CD4-positive, alpha-beta T cell (primary cell): ENCODE measurements at regions not wholly inside any gene's neighbourhood (a gene's known extent, or its start where the extent isn't known, plus 50 kb on each side); places are given as distances from the start of the nearest gene placed in this dataset.

Source experiments
- ATAC-seq: fragments of 200-7000 bp; cut with Tn5 transposase; one replicate; pipeline ENCODE4 v1.10.0; 2022; ENCODE audit warnings: mild to moderate bottlenecking; ENCODE audit not compliant: poor library complexity
- CTCF ChIA-PET: fragments of 350-600 bp; sonication (Branson Sonifier 250); formaldehyde crosslinking; loops from one replicate; lab custom pipeline; 2021; ENCODE audit warnings: antibody characterized with exemption, inconsistent platforms; lab: Charles Lee
- POLR2A ChIA-PET: fragments of 350-600 bp; sonication (Branson Sonifier 250); formaldehyde crosslinking; loops from one replicate; lab custom pipeline; 2021; ENCODE audit warnings: antibody characterized with exemption, inconsistent platforms; lab: Charles Lee
- DNase-seq, 14 experiments: peaks; one replicate each; pipeline ENCODE4 v3.0.0-alpha.2; 2013 to 2020; ENCODE audit warnings: mixed read lengths in 2 of 14
- H3K27ac ChIP-seq, 2 donors: one replicate each; pipeline versions ENCODE4 v1.5.1 to v1.7.0; 2013; ENCODE audit warnings: low read length in 2 of 2, low read depth in 1 of 2, mild to moderate bottlenecking in 1 of 2
- H3K27me3 ChIP-seq, 2 experiments: 1 replicate in 1 of 2; 2 replicates in 1 of 2; pipeline versions ENCODE4 v1.6.1 to v1.7.0; 2013; ENCODE audit warnings: low read length in 2 of 2, control low read depth in 1 of 2, mild to moderate bottlenecking in 1 of 2, moderate library complexity in 1 of 2; ENCODE audit not compliant: insufficient read depth in 2 of 2, control insufficient read depth in 1 of 2
- H3K36me3 ChIP-seq: one replicate; pipeline ENCODE4 v1.6.1; 2013; ENCODE audit warnings: low read length, control low read depth; ENCODE audit not compliant: insufficient read depth
- H3K4me1 ChIP-seq: one replicate; pipeline ENCODE4 v1.6.1; 2013; ENCODE audit warnings: low read length, control low read depth; ENCODE audit not compliant: insufficient read depth
- H3K4me3 ChIP-seq: one replicate; pipeline ENCODE4 v1.5.1; 2013; ENCODE audit warnings: mild to moderate bottlenecking, low read length, moderate library complexity
- H3K9me3 ChIP-seq, 2 experiments: 1 replicate in 1 of 2; 2 replicates in 1 of 2; pipeline versions ENCODE4 v1.6.1 to v1.7.0; 2013; ENCODE audit warnings: low read length in 2 of 2, mild to moderate bottlenecking in 2 of 2, control low read depth in 1 of 2, moderate library complexity in 1 of 2; ENCODE audit not compliant: control insufficient read depth in 1 of 2, insufficient read depth in 1 of 2
- H3K27ac Mint-ChIP-seq: one replicate; pipeline ENCODE4 v1.8.0; 2020; ENCODE audit warnings: mixed read lengths
- H3K27me3 Mint-ChIP-seq: one replicate; pipeline ENCODE4 v1.8.0; 2021; ENCODE audit warnings: mixed read lengths
- H3K36me3 Mint-ChIP-seq: one replicate; pipeline ENCODE4 v1.8.0; 2021; ENCODE audit warnings: low read depth, mixed read lengths
- H3K4me1 Mint-ChIP-seq: one replicate; pipeline ENCODE4 v1.8.0; 2021; ENCODE audit warnings: low read depth, mixed read lengths
- H3K4me3 Mint-ChIP-seq: one replicate; pipeline ENCODE4 v1.8.0; 2020; ENCODE audit warnings: mild to moderate bottlenecking, mixed read lengths
- H3K9me3 Mint-ChIP-seq: one replicate; pipeline ENCODE4 v1.8.0; 2020; ENCODE audit warnings: mixed read lengths
- CTCF ChIP-seq: fragments of 200-600 bp; IDR thresholded peaks from one replicate; pipeline ENCODE4 v1.8.0; 2022; ENCODE audit warnings: antibody characterized with exemption, mild to moderate bottlenecking
- intact Hi-C, 2 experiments: fragments of 100-400 bp; cut with DNase I in 1 of 2; cut with micrococcal nuclease in 1 of 2; formaldehyde crosslinking; loops; one replicate each; pipeline versions ENCODE4 v1.15.1 to v1.9.0; 2023 to 2025; cut with DNase I, micrococcal nuclease

- no peak overlapping the region for H3K27ac ChIP-seq
- Mint-ChIP-seq H3K9me3 (peaks cover 7% of the 10 kb centered on the region), H3K27me3 (no peaks in the 10 kb centered on the region), H3K4me1 (no peaks in the 10 kb centered on the region), H3K4me3 (no peak overlapping the region), H3K27ac (no peak overlapping the region), H3K36me3 (no peaks in the 10 kb centered on the region)
- CTCF ChIA-PET = no interaction called here
- intact Hi-C loops = no loop called here
- H3K9me3 ChIP-seq = no peaks in the 10 kb centered on the region
- no peak for TF ChIP-seq CTCF
- H3K4me1 ChIP-seq = no peaks in the 10 kb centered on the region
- no peak for DNase-seq
- no peak for ATAC-seq
- POLR2A ChIA-PET = no interaction called here
- no peaks in the 10 kb centered on the region for H3K36me3 ChIP-seq
- no peak overlapping the region for H3K4me3 ChIP-seq
- H3K27me3 ChIP-seq = no peaks in the 10 kb centered on the region
These were observed 450.0 kb downstream of the FRK start for GRCh38 chr6:115610696-115611095.

GRCh38 chr6:115609111-115609510 lies 451.6 kb downstream of the FRK start:
- POLR2A ChIA-PET = no interaction called here
- DNase-seq (no peak), ATAC-seq (no peak)
- Mint-ChIP-seq H3K4me1 (no peaks in the 10 kb centered on the region), H3K27me3 (no peaks in the 10 kb centered on the region), H3K27ac (no peak overlapping the region), H3K36me3 (no peaks in the 10 kb centered on the region), H3K4me3 (no peak overlapping the region), H3K9me3 (peaks cover 6% of the 10 kb centered on the region)
- H3K27me3 ChIP-seq = no peaks in the 10 kb centered on the region
- H3K4me1 ChIP-seq = no peaks in the 10 kb centered on the region
- no peak overlapping the region for H3K27ac ChIP-seq
- no peak overlapping the region for H3K4me3 ChIP-seq
- intact Hi-C loops = no loop called here
- H3K9me3 ChIP-seq = peaks cover 0 to 4% of the 10 kb centered on the region in 2 experiments
- no peak for TF ChIP-seq CTCF
- CTCF ChIA-PET = no interaction called here
- H3K36me3 ChIP-seq = no peaks in the 10 kb centered on the region

GRCh38 chr6:115602466-115602865 lies 458.2 kb downstream of the FRK start:
- Mint-ChIP-seq H3K9me3 (peaks cover 18% of the 10 kb centered on the region), H3K27me3 (no peaks in the 10 kb centered on the region), H3K27ac (no peak overlapping the region), H3K4me1 (no peaks in the 10 kb centered on the region), H3K36me3 (no peaks in the 10 kb centered on the region), H3K4me3 (no peak overlapping the region)
- DNase-seq = no peak
- no peaks in the 10 kb centered on the region for H3K4me1 ChIP-seq
- intact Hi-C loops = no loop called here
- POLR2A ChIA-PET = no interaction called here
- CTCF ChIA-PET = no interaction called here
- TF ChIP-seq CTCF = no peak
- no peak overlapping the region for H3K4me3 ChIP-seq
- no peak overlapping the region for H3K27ac ChIP-seq
- ATAC-seq = no peak
- no peaks in the 10 kb centered on the region for H3K27me3 ChIP-seq
- H3K9me3 ChIP-seq = peaks cover 3 to 4% of the 10 kb centered on the region in 2 experiments
- H3K36me3 ChIP-seq = no peaks in the 10 kb centered on the region
